Erythroblast (primary cell): ENCODE measurements at regions not wholly inside any gene's neighbourhood (a gene's known extent, or its start where the extent isn't known, plus 50 kb on each side); places are given as distances from the start of the nearest gene placed in this dataset.

Source experiments
- GATA1 ChIP-seq: IDR thresholded peaks from 2 replicates; pipeline ENCODE4 v1.6.1; 2011; ENCODE audit warnings: low read depth, mild to moderate bottlenecking, control low read depth, low read length, moderate library complexity
- POLR2A ChIP-seq: IDR thresholded peaks from 2 replicates; pipeline ENCODE4 v1.6.1; 2011; ENCODE audit warnings: mild to moderate bottlenecking, low read length

- TF ChIP-seq POLR2A = no peak
- no peak for TF ChIP-seq GATA1
Measured at GRCh38 chr13:104593251-104593576, 1527.0 kb upstream of the SLC10A2 start.
